Limb (tissue), 2 donors: ENCODE measurements at regions not wholly inside any gene's neighbourhood (a gene's known extent, or its start where the extent isn't known, plus 50 kb on each side); places are given as distances from the start of the nearest gene placed in this dataset.
"Not testable (repeated sequence)": the region's sequence is repeated elsewhere in the genome, so short reads cannot be mapped to it uniquely, and the experiment has no call there.

Source experiments
- DNase-seq, 2 donors: peaks; one replicate each; pipeline ENCODE4 v3.0.0-alpha.2; 2016; ENCODE audit errors: extremely low spot score in 2 of 2

DNA sequence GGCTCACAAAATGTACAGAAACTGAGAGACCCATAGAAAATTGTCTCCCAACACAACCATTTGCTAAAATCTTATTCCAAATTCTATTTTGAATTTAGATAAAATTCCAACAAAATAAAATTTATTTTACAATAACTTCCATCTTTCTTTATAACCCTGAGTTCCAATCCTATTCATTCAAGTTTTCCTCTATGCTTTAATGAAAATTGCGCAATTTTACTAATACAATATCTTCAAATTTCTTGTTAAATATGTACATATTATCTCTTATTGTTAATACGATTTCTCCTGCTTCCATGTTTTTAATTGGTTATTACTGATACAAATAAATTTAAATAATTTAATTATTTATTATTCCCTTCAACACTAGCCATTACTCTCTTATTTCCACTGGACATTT lies 645.2 kb upstream of the COBL start:
- no peak for DNase-seq

DNA sequence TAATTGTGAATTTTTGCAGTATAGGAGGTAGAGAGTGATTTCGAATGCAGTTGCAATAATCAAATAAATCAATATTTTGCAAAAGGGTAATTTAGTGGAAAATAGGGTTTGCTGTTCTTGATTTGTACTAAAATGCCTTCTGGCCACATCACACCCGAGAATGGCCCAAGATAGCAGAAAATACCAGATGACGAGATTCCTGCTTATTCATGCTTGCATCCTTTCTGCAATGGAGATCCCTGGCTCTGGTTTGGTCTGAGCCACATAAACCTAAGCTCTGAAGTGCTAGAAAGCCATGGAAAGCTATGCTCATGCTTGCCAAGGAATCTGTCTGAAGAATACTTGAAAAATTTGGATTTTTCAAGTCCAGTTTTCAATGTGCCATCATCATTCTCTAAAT lies 634.2 kb upstream of the COBL start:
- DNase-seq = no peak

DNA sequence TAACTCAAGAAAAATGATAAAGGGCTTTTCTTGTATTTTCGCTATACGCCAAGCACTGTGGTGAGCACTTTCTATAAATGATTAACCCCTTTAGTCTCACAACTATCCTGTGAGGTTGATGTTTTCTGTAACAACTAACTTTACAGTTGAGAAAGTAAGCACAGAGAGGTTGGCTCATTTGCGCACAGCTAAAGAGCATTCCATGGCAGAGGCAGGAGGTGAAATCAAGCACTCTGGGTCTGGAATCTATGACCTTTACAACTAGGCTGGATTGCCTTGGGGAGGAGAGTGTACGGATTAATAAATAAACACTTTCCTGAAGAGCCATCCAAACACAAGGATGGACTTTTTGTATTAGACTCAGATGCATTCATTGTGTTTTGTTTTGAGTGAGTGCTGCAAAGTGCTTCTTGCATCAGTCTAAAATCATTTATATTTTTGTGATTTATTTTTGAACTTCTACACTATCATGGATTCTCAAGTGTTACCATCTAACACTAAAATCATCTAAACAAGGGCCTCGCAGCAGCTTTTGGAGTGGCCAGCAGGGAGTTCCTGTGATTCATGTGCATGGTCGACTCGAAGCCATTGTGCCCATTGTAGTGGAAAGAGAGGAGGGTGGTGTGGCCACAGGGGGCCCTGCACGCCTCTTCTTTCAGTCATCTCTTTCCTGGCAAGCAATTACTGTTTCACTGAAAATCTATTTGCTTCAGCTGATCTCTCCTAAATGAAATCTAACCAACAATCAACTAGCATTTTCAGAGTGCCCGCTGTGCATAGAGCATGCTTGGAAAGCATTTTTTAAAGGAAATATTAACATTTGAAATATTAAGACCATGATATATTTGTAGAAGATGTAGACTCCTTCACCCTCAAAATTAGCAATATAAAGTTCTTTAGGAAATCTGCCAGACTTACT lies 633.4 kb upstream of the COBL start:
- peak in 1 of 2 donors; percentile 37 for DNase-seq

DNA sequence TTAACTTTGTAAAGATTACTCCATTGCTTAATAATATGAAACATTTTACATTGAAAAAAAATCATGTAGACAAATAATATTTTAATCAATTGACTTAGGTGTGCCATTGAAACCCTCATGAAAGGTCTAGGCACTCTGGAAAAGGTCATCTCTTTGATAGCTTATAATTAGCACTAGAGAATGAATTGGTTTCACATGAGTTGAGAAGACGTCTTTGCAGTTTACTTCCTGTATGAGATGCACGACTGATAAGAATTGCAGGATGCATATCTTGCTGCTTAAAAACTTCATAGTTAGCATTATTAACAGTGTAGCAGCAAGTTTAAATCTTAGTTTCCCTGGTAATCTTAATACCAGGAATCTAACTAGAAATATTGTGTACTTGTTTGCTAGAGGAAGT lies 614.2 kb upstream of the COBL start:
- no peak for DNase-seq

DNA sequence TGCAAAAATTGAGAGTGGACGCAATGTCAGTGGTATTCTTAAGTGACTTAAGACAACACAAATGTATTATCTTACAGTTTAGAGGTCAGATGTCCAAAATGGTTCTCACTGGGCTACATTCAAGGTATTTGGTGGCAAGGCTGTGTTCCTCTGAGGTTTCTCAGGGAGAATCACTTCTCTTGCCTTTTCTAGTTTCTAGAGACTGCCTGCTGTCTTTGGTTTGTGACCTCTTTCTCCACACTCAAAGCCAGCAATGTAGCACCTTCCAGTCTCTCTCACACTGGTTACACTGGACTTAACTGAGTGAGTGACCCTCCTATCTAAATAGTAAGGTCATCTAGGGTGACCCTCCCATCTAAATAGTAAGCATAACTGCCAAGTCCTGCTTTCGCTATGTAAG lies 613.2 kb upstream of the COBL start:
- no peak for DNase-seq

DNA sequence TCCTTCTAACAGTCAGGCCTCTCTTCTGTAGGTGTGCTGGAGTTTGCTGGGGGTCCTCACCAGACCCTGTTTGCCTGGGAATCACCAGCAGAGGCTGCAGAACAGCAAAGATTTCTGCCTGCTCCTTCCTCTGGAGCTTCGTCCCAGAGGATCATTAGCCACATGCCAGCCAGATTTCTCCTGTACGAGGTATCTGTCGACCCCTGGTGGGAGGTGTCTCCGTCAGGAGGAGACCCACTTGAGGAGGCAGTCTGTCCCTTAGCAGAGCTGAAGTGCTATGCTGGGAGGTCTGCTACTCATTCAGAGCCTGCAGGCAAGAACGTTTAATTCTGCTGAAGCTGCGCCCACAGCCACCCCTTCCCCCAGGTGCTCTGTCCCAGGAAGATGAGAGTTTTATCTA lies 611.1 kb upstream of the COBL start:
- no peak for DNase-seq

DNA sequence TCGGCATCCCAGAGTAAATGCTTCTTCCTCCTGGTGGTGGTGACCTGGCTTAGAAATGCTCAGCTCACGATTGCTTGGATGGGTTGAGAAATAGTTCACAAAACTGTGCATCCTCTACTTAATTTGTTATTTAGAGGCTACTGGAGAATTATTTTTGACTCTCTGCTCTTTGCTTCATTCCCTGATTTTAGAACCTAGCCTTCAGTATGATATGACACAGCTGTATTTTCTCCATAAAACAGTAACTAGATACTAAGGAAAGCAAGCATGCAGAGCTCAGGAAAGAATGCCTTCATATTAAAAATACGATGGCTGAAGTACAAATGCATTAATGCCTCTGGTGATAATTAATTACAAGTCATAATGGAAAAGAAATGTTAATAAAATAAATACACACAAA lies 602.0 kb upstream of the COBL start:
- no peak for DNase-seq

DNA sequence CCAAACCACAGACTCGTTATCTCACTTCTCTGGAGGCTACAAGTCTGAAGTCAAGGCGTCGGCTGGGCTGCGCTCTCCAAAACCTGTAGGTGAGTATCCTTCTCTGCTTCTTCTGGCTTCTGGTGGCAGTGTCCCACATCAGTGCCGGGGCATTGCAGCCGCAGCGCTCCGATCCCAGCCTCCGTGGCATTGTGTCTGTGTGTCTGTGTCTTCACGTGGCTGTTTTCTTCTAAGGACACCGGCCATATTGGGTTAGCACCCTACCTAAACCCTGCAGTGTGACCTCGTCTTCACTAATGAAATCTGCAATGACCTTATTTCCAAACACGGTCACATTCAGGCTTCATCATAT lies 584.9 kb upstream of the COBL start:
- no peak for DNase-seq

DNA sequence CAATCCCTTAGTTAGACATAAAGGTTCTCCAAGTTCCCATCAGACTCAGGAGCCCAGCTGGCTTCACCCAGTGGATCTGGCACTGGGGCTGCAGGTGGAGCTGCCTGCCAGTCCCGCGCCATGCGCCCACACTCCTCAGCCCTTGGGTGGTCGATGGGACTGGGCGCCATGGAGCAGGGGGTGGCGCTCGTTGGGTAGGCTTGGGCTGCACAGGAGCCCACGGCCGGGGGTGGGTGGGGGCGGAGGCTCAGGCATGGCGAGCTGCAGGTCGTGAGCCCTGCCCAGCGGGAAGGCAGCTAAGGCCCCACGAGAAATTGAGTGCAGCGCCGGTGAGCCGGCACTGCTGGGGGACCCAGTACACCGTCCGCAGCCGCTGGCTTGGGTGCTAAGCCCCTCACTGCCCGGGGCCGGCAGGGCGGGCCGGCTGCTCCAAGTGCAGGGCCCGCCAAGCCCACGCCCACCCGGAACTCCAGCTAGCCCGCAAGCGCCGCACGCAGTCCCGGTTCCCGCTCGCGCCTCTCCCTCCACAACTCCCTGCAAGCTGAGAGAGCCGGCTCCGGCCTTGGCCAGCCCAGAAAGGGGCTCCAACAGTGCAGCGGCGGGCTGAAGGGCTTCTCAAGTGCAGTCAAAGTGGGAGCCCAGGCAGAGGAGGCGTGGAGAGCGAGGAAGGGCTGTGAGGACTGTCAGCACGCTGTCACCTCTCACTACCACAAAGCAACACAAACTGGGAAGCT lies 584.3 kb upstream of the COBL start:
- not testable (repeated sequence) for DNase-seq

DNA sequence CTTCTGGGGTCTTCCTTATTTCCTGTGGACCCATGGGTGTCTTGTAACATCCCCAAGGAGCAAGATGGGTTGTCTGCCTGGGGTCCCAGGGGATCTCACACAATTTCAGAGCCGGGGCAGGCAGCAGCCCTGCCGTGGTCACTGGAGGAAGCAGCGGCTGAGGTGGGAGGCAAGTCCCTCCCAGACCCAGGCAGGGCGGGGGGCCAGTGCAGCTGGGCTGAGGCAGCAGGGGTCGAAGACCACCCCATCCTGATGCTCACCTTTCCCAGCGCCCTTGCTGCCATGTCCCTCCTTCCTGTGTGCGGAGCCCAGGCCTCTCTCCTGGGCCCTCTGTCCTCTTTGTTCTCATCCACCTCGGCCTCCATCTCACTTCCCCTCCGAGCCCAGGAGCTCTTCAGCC lies 583.0 kb upstream of the COBL start:
- no peak for DNase-seq

DNA sequence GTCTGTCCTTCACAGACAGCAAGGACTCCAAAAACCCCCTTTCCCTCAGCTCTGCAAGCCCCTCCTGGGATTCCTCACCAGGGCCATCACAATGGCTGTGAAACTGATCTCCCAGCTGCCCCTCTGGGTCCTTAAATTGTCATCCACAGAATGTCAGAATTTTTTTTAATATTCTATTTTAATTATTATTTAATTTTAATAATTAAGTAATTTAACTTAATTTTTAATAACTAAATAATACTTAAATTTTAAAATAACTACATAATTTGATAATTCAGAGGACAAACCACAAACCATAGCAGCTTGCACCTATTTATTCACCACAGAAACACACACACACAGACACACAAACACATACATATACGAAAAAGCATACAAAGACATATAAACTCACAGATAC lies 565.8 kb upstream of the COBL start:
- no peak for DNase-seq

DNA sequence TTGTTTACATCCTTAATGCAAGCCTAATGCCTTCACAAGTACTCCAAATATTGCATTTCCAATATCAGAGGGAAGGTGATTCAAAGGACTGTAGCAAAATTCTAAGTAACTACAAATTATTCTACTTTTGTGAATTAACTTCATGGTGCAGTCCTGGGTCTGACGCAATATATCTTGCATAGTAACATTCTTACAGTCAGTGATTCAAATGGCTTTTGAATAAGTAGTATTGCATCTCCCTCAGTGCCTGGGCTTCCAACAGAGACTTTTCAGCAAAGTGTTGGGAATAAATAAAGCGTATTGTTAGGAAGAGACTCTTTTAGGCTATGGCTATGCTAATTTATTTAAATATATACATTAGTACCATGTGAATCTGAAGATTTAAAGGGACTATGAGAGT lies 564.7 kb upstream of the COBL start:
- no peak for DNase-seq

DNA sequence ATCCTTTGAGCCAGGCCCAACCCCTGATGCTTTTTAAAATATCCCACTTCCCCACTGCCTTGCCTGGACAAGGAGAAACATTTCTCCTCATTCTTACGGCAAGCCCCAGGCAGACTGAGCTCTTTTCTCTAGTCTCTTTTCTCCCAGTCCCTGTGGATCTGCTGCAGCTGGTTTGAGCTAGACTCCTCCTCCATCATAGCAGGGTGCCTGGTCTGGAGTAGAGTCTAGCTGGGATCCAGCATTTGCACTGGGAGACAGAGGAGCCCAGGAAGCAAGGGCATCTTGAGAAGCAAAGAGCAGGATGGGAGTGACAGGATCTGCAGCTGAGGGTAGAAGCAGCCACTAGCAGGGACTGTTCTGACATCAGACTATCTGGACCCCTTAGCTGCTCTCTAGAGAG lies 562.3 kb upstream of the COBL start:
- DNase-seq = no peak

DNA sequence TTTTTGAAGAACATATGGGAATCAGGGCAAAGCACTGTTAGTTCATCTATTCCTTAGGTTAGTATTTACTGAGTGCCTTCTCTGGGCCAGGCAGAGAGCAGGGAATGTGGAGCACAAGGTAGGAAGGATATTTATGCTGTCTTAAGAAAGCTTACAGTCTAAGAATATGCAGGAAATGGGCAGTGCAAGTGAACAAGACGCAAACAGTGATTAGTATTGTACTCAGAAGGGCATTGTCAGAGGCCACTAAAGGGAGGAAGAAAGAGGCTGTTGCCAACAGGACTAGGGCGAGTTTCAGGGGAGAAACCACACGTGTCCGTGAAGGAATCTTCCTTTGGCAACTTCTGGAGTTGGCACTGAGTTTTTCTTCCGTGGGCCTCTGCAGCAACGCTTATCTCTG lies 552.8 kb upstream of the COBL start:
- DNase-seq = no peak

DNA sequence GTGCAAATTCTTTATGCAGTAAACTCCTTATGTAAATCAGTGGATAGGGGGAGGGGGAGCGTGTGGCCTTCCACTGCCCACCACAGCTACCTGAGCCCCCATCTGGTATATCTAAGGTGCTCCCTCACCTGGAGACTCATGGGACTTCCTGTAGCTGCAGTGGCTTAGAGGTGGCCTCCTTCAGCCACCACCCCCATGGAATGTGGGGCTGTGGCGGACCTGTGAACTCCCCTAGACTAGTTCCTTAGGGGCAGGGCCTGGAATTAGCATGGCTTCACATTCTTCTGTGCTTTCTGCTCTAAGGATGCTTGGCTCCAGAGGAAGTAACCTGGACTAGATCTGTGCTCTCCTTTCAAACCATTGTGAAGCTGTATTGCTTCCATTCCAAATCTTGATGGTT lies 550.5 kb upstream of the COBL start:
- no peak for DNase-seq

DNA sequence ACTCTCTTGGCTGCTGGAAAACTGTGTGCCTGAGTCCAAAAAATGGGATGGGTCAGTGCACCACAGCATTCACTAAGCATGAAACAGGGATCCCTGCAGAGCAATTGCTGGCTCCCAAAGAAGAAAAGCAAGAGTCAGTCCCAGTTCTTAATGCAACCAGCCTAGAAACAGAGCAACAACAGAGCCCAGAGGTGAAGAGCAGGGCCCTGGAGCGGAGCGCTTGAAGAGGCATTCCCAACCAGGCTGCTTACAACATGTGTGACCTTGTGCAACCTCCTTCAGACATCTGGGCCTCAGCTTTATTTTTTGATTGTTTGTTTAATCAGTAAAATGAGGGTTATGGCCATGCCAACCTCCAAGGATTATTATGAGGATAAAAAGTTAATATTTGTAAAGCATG lies 543.7 kb upstream of the COBL start:
- DNase-seq = no peak

DNA sequence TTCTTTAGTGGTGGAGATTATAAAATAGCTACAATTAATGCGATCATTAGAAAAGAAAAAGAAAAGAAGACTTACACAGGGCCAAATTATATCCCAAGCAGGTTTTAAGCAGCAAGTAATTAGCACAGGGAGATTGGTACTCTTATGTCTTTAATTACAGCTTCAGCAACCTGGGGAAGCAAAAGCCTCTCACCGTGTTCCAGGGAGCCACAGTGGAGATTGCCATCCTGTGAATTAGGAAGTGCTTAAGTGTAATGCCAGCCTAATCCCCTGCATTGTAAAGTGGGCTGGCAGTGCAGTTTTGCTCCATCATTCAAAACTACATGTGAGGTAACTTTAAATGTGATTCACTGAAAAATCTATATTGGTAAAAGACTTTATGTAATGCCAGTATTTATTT lies 533.5 kb upstream of the COBL start:
- no peak for DNase-seq

DNA sequence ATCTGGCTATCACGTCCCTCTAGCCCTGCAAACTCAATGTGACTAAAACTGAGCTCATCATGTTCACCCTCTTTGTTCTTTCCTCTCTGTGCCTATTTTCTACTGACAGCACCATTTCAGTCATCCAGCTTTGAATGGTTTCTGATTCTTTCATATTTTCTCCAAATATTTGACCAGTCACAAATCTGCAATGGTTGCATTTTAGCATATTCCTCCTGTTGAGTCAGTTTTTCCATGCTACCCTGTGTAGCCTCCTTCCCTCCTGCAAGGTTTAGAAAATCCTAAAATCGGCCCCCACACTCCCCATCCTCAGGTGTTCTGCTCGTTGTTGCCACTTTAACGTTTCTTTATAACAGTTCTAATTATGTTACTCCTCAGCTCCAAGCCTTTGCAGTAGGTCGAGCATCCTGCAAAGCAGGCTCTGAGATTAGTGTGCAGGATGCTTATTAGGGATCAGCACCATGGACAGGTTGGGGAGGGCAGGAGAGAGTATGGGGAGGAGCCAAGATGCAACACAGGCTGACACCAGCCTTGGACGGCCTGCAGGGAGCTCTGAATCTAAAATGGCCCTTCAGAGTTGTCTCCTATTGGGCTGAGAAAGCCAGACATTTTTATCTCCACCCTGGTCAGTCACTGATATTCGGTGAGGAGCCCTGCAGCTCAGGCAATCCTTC lies 531.0 kb upstream of the COBL start:
- no peak for DNase-seq

DNA sequence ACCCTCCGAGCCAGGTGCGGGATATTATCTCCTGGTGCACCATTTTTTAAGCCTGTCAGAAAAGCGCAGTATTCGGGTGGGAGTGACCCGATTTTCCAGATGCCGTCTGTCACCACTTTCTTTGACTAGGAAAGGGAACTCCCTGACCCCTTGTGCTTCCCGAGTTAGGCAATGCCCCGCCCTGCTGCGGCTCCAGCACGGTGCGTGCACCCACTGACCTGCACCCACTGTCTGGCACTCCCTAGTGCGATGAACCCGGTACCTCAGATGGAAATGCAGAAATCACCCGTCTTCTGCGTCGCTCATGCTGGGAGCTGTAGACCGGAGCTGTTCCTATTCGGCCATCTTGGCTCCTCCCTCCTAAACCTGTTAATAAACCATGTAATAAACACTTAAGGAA lies 522.5 kb upstream of the COBL start:
- not testable (repeated sequence) for DNase-seq

DNA sequence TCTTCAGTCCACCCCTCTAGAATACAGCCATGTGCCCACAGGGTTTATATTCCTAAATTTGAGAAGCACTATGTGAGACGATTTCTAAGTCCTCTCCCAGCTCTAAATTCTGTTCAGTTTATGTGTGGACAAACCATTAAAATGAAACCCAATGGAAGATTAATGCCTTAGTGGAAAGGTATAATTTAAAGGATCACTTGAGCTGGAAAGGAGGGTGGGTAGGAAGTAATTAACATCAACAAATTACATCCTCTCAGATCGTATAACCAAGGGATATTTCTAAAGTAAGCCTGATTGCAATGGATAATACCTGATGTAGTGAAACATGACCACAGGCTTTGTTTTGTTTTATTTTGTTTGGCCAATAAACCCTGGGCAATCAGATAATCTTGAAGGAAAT lies 511.0 kb upstream of the COBL start:
- DNase-seq = no peak

DNA sequence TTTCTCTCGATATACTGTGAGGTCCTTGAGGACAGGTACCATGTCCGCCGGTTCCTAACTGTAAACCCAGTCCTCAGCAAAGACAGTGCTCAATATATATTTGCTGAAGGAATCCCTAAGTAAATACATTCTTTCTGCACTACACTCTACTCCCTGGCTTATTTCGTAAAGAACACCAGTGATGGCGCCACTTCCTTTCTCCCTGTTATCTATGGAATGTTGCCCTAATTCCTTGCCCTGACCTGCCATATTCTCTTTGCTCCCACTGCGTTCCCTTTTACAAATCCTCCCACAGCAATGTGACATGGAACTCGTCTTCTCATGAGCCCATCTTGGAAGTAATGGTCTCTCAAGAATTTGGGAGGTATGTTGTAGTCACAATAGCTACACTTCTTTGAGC lies 507.4 kb upstream of the COBL start:
- DNase-seq = no peak

DNA sequence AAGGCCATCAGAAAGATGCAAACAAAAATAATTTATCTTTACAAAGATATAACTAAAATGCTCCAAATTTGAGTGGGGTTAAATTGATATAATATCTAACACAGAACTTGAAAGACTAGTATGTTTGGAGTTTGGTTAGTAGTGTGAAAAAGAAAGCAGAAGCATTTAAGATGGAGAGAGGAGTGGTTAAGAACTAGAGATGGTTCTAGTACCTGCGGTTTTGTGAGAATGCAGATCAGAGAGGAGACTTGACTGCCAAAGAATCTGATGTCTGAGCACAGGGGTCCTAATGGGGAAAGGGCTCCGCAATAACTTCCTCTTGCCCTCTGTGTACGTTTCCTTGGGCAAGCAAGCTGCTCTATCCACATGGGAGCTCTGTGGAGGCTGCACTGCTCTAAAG lies 506.8 kb upstream of the COBL start:
- DNase-seq = no peak
